Nephron (organoid): ENCODE measurements at regions not wholly inside any gene's neighbourhood (a gene's known extent, or its start where the extent isn't known, plus 50 kb on each side); places are given as distances from the start of the nearest gene placed in this dataset.
"Not testable (repeated sequence)": the region's sequence is repeated elsewhere in the genome, so short reads cannot be mapped to it uniquely, and the experiment has no call there.

ENCODE experiments used
- H3K27ac Mint-ChIP-seq, 3 experiments: 2 replicates each; pipeline ENCODE4 v1.8.0; 2020; ENCODE audit warnings: mixed read lengths in 3 of 3, mild to moderate bottlenecking in 2 of 3, moderate library complexity in 1 of 3
- H3K27me3 Mint-ChIP-seq: 2 replicates; pipeline ENCODE4 v1.8.0; 2021; ENCODE audit warnings: low read depth, mild to moderate bottlenecking, moderate library complexity, mixed read lengths
- H3K36me3 Mint-ChIP-seq: 2 replicates; pipeline ENCODE4 v1.8.0; 2020; ENCODE audit warnings: low read depth, mixed read lengths
- H3K4me1 Mint-ChIP-seq: 2 replicates; pipeline ENCODE4 v1.8.0; 2020; ENCODE audit warnings: mixed read lengths
- H3K4me3 Mint-ChIP-seq, 3 experiments: 2 replicates each; pipeline ENCODE4 v1.8.0; 2020; ENCODE audit warnings: mild to moderate bottlenecking in 3 of 3, mixed read lengths in 3 of 3, moderate library complexity in 2 of 3
- H3K9me3 Mint-ChIP-seq: 2 replicates; pipeline ENCODE4 v1.8.0; 2020; ENCODE audit warnings: mixed read lengths
- TF ChIP-seq, protein P1 (sequence below), 3 experiments: fragments of 200-600 bp; sonication (generic); IDR thresholded peaks; one replicate each; pipeline ENCODE4 v1.5.0; 2021; ENCODE audit warnings: antibody characterized with exemption in 3 of 3; ENCODE audit not compliant: unreplicated experiment in 3 of 3

DNA sequence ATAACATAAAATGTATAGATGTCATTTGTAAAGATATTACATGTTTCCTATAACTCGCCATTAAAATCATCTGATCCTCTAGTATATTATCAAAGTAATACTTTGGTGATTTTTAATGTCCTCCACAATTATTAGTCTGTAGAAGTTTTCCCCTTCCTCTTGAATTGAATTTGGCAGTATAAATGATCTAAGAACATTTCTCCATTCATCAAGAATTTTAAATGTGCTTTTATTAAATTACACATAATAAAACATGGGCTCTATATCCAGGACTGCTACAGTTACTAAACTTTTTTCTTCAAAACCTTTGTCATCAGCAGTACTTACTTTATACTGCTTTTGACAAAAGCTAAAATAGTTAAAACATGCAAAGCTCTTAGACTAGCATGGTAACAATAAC is 315.4 kb upstream of the ZC3H15 start:
- H3K4me3 Mint-ChIP-seq: no peak overlapping the region
- H3K4me1 Mint-ChIP-seq: no peaks in the 10 kb centered on the region
- no peaks in the 10 kb centered on the region for H3K36me3 Mint-ChIP-seq
- H3K27ac Mint-ChIP-seq: no peak overlapping the region
- TF ChIP-seq, protein P1, sequence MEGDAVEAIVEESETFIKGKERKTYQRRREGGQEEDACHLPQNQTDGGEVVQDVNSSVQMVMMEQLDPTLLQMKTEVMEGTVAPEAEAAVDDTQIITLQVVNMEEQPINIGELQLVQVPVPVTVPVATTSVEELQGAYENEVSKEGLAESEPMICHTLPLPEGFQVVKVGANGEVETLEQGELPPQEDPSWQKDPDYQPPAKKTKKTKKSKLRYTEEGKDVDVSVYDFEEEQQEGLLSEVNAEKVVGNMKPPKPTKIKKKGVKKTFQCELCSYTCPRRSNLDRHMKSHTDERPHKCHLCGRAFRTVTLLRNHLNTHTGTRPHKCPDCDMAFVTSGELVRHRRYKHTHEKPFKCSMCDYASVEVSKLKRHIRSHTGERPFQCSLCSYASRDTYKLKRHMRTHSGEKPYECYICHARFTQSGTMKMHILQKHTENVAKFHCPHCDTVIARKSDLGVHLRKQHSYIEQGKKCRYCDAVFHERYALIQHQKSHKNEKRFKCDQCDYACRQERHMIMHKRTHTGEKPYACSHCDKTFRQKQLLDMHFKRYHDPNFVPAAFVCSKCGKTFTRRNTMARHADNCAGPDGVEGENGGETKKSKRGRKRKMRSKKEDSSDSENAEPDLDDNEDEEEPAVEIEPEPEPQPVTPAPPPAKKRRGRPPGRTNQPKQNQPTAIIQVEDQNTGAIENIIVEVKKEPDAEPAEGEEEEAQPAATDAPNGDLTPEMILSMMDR (IDR thresholded peaks at IDR 0.05; ENCODE audit: unreplicated experiment in 3 of 3): no peak
- no peaks in the 10 kb centered on the region for H3K27me3 Mint-ChIP-seq
- H3K9me3 Mint-ChIP-seq: peaks cover 3% of the 10 kb centered on the region

DNA sequence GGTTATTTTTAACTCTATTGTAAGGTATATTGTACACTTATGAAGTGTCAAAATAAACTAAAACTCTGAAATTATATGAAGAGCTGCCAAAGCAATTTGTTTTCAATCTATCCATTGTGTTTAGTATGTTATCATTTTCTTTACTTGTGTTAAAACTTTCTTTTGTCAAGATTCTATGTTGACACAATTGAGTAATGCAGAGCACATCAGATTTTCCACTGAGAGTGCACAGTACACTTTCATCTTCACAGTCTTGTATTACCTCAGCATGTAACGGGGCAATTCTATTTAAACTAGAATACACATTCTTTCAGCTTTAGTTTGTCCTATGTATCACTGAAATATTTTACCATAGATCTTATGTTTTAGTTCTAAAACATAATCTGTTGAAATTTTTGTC is 304.4 kb upstream of the ZC3H15 start:
- Mint-ChIP-seq H3K27ac (no peak overlapping the region), H3K9me3 (peaks cover 5% of the 10 kb centered on the region), H3K36me3 (no peaks in the 10 kb centered on the region), H3K4me3 (no peak overlapping the region), H3K27me3 (no peaks in the 10 kb centered on the region), H3K4me1 (peaks cover 22% of the 10 kb centered on the region)
- TF ChIP-seq, protein P1 (IDR thresholded peaks at IDR 0.05; ENCODE audit: unreplicated experiment in 3 of 3): no peak

DNA sequence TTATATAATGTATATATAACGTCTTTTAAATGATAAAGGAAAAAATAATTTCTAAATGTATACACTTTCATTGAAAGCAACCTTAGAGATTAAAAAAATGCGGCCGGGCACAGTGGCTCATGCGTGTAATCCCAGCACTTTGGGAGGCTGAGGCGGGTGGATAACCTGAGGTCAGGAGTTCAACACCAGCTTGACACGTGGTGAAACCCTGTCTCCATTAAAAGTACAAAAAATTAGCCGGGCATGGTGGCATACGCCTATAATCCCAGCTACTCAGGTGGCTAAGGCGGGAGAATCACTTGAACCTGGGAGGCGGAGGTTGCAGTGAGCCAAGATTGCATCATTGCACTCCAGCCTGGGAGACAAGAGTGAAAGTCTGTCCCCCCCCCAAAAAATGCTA is 303.7 kb upstream of the ZC3H15 start:
- H3K27me3 Mint-ChIP-seq, H3K4me3 Mint-ChIP-seq, H3K36me3 Mint-ChIP-seq, H3K9me3 Mint-ChIP-seq, H3K27ac Mint-ChIP-seq: not testable (repeated sequence)
- H3K4me1 Mint-ChIP-seq: peaks cover 22% of the 10 kb centered on the region

DNA sequence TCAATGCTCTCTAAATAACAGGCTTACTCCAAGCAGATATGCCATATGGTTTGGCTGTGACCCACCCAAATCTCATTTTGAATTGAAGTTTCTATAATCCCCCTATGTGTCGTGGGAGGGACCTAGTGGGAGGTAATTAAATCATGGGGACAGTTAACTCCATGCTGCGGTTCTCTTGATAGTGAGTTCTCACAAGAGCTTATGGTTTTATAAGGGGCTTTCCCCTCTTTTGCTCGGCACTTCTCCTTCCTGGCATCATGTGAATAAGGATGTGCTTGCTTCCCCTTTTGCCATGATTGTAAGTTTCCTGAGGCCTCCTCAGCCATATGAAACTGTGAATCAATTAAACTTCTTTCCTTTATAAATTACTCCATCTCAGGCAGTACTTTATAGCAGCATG is 302.7 kb upstream of the ZC3H15 start:
- H3K4me3 Mint-ChIP-seq: no peak overlapping the region
- H3K4me1 Mint-ChIP-seq: peaks cover 21% of the 10 kb centered on the region
- H3K9me3 Mint-ChIP-seq: peaks cover 5% of the 10 kb centered on the region
- no peaks in the 10 kb centered on the region for H3K27me3 Mint-ChIP-seq
- TF ChIP-seq, protein P1 (IDR thresholded peaks at IDR 0.05; ENCODE audit: unreplicated experiment in 3 of 3): no peak
- H3K27ac Mint-ChIP-seq: no peak overlapping the region
- no peaks in the 10 kb centered on the region for H3K36me3 Mint-ChIP-seq

DNA sequence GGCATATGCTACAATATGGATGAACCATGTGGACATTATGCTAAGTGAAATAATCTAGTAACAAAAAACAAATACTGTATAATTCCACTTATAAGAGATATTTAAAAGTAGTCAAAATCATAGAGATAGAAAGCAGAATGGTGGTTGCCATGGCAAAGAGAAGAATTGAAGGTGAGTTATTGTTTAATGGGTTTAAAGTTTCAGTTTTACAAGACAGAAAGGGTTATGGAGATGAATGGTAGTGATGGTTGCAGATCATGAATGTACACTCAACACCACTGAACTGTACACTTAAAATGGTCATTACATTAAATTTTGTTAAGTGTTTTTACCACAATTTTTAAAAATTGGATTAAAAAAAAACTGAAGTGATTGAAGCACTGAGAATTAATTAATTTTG is 298.2 kb upstream of the ZC3H15 start:
- Mint-ChIP-seq H3K36me3 (no peaks in the 10 kb centered on the region), H3K9me3 (peaks cover 5% of the 10 kb centered on the region), H3K27ac (no peak overlapping the region), H3K4me1 (peaks cover 2% of the 10 kb centered on the region), H3K27me3 (no peaks in the 10 kb centered on the region), H3K4me3 (no peak overlapping the region)
- TF ChIP-seq, protein P1 (IDR thresholded peaks at IDR 0.05; ENCODE audit: unreplicated experiment in 3 of 3): no peak

DNA sequence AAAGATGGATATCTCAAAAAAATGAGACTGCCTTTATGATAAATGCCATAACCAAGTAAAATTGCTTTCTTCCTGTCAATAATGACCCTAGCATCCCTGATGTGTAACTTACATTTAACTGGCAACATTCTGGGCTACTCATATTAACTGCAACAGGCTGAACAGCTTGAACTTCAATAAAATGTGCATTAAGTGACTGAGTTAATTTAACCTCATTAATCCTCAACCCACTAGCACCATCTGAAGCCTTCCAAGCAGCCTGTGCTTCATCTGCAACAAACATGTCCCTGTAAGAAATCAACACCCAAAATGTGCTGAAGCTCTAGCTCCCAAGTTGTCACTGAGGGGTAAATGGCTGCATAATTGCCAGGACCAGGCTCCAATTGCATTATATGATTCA is 296.2 kb upstream of the ZC3H15 start:
- Mint-ChIP-seq H3K4me3 (no peak overlapping the region), H3K9me3 (peaks cover 5% of the 10 kb centered on the region), H3K27me3 (no peaks in the 10 kb centered on the region), H3K36me3 (no peaks in the 10 kb centered on the region), H3K27ac (peak overlapping the region in 2 of 3 experiments; percentile 49 to 55), H3K4me1 (peaks cover 9% of the 10 kb centered on the region)
- TF ChIP-seq, protein P1 (IDR thresholded peaks at IDR 0.05; ENCODE audit: unreplicated experiment in 3 of 3): no peak
